ENCODE measurements at regions not wholly inside any gene's neighbourhood (a gene's known extent, or its start where the extent isn't known, plus 50 kb on each side); places are given as distances from the start of the nearest gene placed in this dataset.

GRCh38 chr7:145850636-145851035 lies 266.0 kb upstream of the CNTNAP2 start:
- TF ChIP-seq CTCF (IDR thresholded peaks at IDR 0.05) (no peak), POLR2AphosphoS5 (IDR thresholded peaks at IDR 0.05) (no peak), POLR2A (IDR thresholded peaks at IDR 0.05) (no peak)

All from breast epithelium (tissue), 3 donors.